Loucy (cell line): ENCODE measurements at regions not wholly inside any gene's neighbourhood (a gene's known extent, or its start where the extent isn't known, plus 50 kb on each side); places are given as distances from the start of the nearest gene placed in this dataset.

ENCODE experiments used
- CTCF ChIP-seq: fragments of 200-600 bp; sonication (generic); conservative IDR thresholded peaks from 2 replicates; pipeline ENCODE4 v1.5.1; 2014; ENCODE audit warnings: mild to moderate bottlenecking, antibody characterized with exemption, low read length
- EZH2phosphoT487 ChIP-seq: fragments of 200-600 bp; IDR thresholded peaks from 2 replicates; pipeline ENCODE4 v1.6.1; 2018; ENCODE audit warnings: antibody characterized with exemption, mild to moderate bottlenecking, moderate library complexity, borderline replicate concordance

- no peak for TF ChIP-seq CTCF
- TF ChIP-seq EZH2phosphoT487 = no peak
Measured at GRCh38 chr14:49961270-49962222, 68.7 kb downstream of the ARF6 start.
